GM23338 (cell line): ENCODE measurements at regions not wholly inside any gene's neighbourhood (a gene's known extent, or its start where the extent isn't known, plus 50 kb on each side); places are given as distances from the start of the nearest gene placed in this dataset.

ENCODE experiments used
- ATAC-seq: fragments of 200-7000 bp; cut with Tn5 transposase; 3 replicates; pipeline ENCODE4 v1.9.1; 2020
- DNase-seq: peaks from one replicate; pipeline ENCODE4 v3.0.0-alpha.2; 2015; ENCODE audit warnings: low spot score
- H2AFZ ChIP-seq: fragments of 200-600 bp; sonication (generic); 2 replicates; pipeline ENCODE4 v1.8.0; 2016; ENCODE audit warnings: antibody characterized with exemption, mild to moderate bottlenecking, moderate library complexity
- H3F3A ChIP-seq: fragments of 200-600 bp; sonication (generic); replicated peaks from 2 replicates; pipeline ENCODE4 v1.8.0; 2017; ENCODE audit warnings: antibody characterized with exemption, mixed run types, low read depth
- H3K27ac ChIP-seq: fragments of 200-600 bp; sonication (generic); 2 replicates; pipeline ENCODE4 v1.6.1; 2016; ENCODE audit warnings: low read depth
- H3K27me3 ChIP-seq: fragments of 200-600 bp; sonication (generic); 2 replicates; pipeline ENCODE4 v1.8.0; 2016; ENCODE audit warnings: mild to moderate bottlenecking, mixed run types, moderate library complexity; ENCODE audit not compliant: insufficient read depth
- H3K36me3 ChIP-seq: fragments of 200-600 bp; sonication (generic); 2 replicates; pipeline ENCODE4 v1.8.0; 2016; ENCODE audit warnings: mild to moderate bottlenecking; ENCODE audit not compliant: insufficient read depth
- H3K4me1 ChIP-seq: fragments of 200-600 bp; sonication (generic); 2 replicates; pipeline ENCODE4 v1.8.0; 2016; ENCODE audit warnings: mild to moderate bottlenecking, moderate library complexity; ENCODE audit not compliant: insufficient read depth
- H3K4me2 ChIP-seq: fragments of 200-600 bp; sonication (generic); 2 replicates; pipeline ENCODE4 v1.7.1; 2017; ENCODE audit warnings: mixed run types
- H3K4me3 ChIP-seq: fragments of 200-600 bp; sonication (generic); 2 replicates; pipeline ENCODE4 v1.6.1; 2016; ENCODE audit warnings: mixed run types
- H3K79me2 ChIP-seq: fragments of 200-600 bp; sonication (generic); replicated peaks from 2 replicates; pipeline ENCODE4 v1.8.0; 2017; ENCODE audit warnings: mild to moderate bottlenecking; ENCODE audit not compliant: insufficient read depth
- H3K9me2 ChIP-seq: fragments of 200-600 bp; sonication (generic); 2 replicates; pipeline ENCODE4 v1.8.0; 2017; ENCODE audit not compliant: insufficient read depth
- H4K20me1 ChIP-seq: fragments of 200-600 bp; sonication (generic); replicated peaks from 2 replicates; pipeline ENCODE4 v1.8.0; 2017; ENCODE audit warnings: mild to moderate bottlenecking; ENCODE audit not compliant: insufficient read depth
- H3K27ac Mint-ChIP-seq: 2 replicates; pipeline ENCODE4 v1.8.0; 2020; ENCODE audit warnings: inconsistent platforms, mild to moderate bottlenecking, moderate library complexity, mixed read lengths
- H3K27me3 Mint-ChIP-seq: 3 replicates; pipeline ENCODE4 v1.8.0; 2022; ENCODE audit warnings: low read depth, mild to moderate bottlenecking, moderate library complexity, mixed read lengths, inconsistent platforms; ENCODE audit not compliant: insufficient read depth, poor library complexity
- H3K36me3 Mint-ChIP-seq: 3 replicates; pipeline ENCODE4 v1.8.0; 2021; ENCODE audit warnings: low read depth, mild to moderate bottlenecking, inconsistent platforms, moderate library complexity, mixed read lengths
- H3K4me1 Mint-ChIP-seq: 3 replicates; pipeline ENCODE4 v1.8.0; 2020; ENCODE audit warnings: mild to moderate bottlenecking, inconsistent platforms, mixed read lengths
- H3K4me3 Mint-ChIP-seq: 3 replicates; pipeline ENCODE4 v1.8.0; 2021; ENCODE audit warnings: moderate library complexity, mild to moderate bottlenecking, inconsistent platforms, mixed read lengths
- H3K9me3 Mint-ChIP-seq: 3 replicates; pipeline ENCODE4 v1.8.0; 2020; ENCODE audit warnings: moderate library complexity, mild to moderate bottlenecking, inconsistent platforms, mixed read lengths
- CREB1 ChIP-seq: fragments of 250-450 bp; sonication (Bioruptor Pico); IDR thresholded peaks from 2 replicates; pipeline ENCODE4 v1.5.0; 2020; ENCODE audit warnings: low read depth, mild to moderate bottlenecking, moderate library complexity
- ETS1 ChIP-seq: IDR thresholded peaks from 2 replicates; pipeline ENCODE4 v1.6.1; 2016; ENCODE audit warnings: antibody characterized with exemption
- EZH2 ChIP-seq: fragments of 200-600 bp; sonication (generic); IDR thresholded peaks from one replicate; pipeline ENCODE4 v1.8.0; 2017; ENCODE audit warnings: antibody characterized with exemption, mild to moderate bottlenecking, low read depth; ENCODE audit not compliant: unreplicated experiment
- EZH2phosphoT487 ChIP-seq: fragments of 200-600 bp; sonication (generic); IDR thresholded peaks from one replicate; pipeline ENCODE4 v1.8.1; 2018; ENCODE audit warnings: antibody characterized with exemption; ENCODE audit not compliant: unreplicated experiment
- JUNB ChIP-seq: IDR thresholded peaks from one replicate; pipeline ENCODE4 v1.6.1; 2016; ENCODE audit warnings: antibody characterized with exemption; ENCODE audit not compliant: unreplicated experiment
- NANOG ChIP-seq: IDR thresholded peaks from 2 replicates; pipeline ENCODE4 v1.6.1; 2016; ENCODE audit warnings: antibody characterized with exemption, borderline replicate concordance
- POLR2AphosphoS5 ChIP-seq: IDR thresholded peaks from 2 replicates; pipeline ENCODE4 v1.6.1; 2016; ENCODE audit warnings: antibody characterized with exemption, low read depth
- REST ChIP-seq: IDR thresholded peaks from one replicate; pipeline ENCODE4 v1.6.1; 2018; ENCODE audit warnings: antibody characterized with exemption; ENCODE audit not compliant: unreplicated experiment
- STAT1 ChIP-seq: IDR thresholded peaks from one replicate; pipeline ENCODE4 v1.6.1; 2016; ENCODE audit warnings: antibody characterized with exemption; ENCODE audit not compliant: unreplicated experiment
- ZNF114 ChIP-seq: fragments of 250-450 bp; sonication (Bioruptor Pico); IDR thresholded peaks from 2 replicates; pipeline ENCODE4 v1.5.0; 2020; ENCODE audit warnings: mild to moderate bottlenecking, moderate library complexity
- ZNF331 ChIP-seq: fragments of 250-450 bp; sonication (Bioruptor Pico); IDR thresholded peaks from 2 replicates; pipeline ENCODE4 v1.5.0; 2020; ENCODE audit warnings: low read depth, mild to moderate bottlenecking, moderate library complexity
- TF ChIP-seq, protein P1 (sequence below), 2 experiments: fragments of 200-600 bp in 1 of 2; sonication (generic) in 1 of 2; conservative IDR thresholded peaks; 2 replicates each; pipeline versions ENCODE4 v1.5.1 to v1.6.1; 2016 to 2017; ENCODE audit warnings: antibody characterized with exemption in 2 of 2, low read depth in 2 of 2, mild to moderate bottlenecking in 2 of 2, moderate library complexity in 1 of 2

- DNase-seq = no peak
- Mint-ChIP-seq H3K27ac (no peak overlapping the region), H3K36me3 (no peaks in the 10 kb centered on the region), H3K27me3 (peaks cover 6% of the 10 kb centered on the region), H3K9me3 (no peaks in the 10 kb centered on the region; the same call in 2 of the 3 replicates), H3K4me1 (peaks cover 26% of the 10 kb centered on the region), H3K4me3 (no peak overlapping the region)
- no peaks in the 10 kb centered on the region for H3K27me3 ChIP-seq
- no peak for TF ChIP-seq ZNF114
- no peak for TF ChIP-seq CREB1 (CRISPR knock-in tag)
- TF ChIP-seq ZNF331 (CRISPR knock-in tag) = no peak
- TF ChIP-seq POLR2AphosphoS5 = no peak
- TF ChIP-seq, protein P1, sequence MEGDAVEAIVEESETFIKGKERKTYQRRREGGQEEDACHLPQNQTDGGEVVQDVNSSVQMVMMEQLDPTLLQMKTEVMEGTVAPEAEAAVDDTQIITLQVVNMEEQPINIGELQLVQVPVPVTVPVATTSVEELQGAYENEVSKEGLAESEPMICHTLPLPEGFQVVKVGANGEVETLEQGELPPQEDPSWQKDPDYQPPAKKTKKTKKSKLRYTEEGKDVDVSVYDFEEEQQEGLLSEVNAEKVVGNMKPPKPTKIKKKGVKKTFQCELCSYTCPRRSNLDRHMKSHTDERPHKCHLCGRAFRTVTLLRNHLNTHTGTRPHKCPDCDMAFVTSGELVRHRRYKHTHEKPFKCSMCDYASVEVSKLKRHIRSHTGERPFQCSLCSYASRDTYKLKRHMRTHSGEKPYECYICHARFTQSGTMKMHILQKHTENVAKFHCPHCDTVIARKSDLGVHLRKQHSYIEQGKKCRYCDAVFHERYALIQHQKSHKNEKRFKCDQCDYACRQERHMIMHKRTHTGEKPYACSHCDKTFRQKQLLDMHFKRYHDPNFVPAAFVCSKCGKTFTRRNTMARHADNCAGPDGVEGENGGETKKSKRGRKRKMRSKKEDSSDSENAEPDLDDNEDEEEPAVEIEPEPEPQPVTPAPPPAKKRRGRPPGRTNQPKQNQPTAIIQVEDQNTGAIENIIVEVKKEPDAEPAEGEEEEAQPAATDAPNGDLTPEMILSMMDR (conservative IDR thresholded peaks at IDR 0.05; ENCODE audit: low read depth in 2 of 2) = no peak
- no peak for TF ChIP-seq JUNB
- TF ChIP-seq NANOG = no peak
- TF ChIP-seq EZH2phosphoT487 = no peak
- TF ChIP-seq REST = no peak
- H3K4me1 ChIP-seq = peaks cover 22% of the 10 kb centered on the region
- ATAC-seq = no peak
- no peak overlapping the region for H3K27ac ChIP-seq
- peaks cover 3% of the 10 kb centered on the region; the same call in 1 of the 2 replicates for H3F3A ChIP-seq
- no peaks in the 10 kb centered on the region for H3K36me3 ChIP-seq
- no peaks in the 10 kb centered on the region for H4K20me1 ChIP-seq
- H2AFZ ChIP-seq = no peak overlapping the region
- 0 out of 2 replicates have a peak, but pooled peaks cover 6% of the 10 kb centered on the region for H3K9me2 ChIP-seq
- H3K4me2 ChIP-seq = no peak overlapping the region
- no peak overlapping the region for H3K4me3 ChIP-seq
- no peaks in the 10 kb centered on the region for H3K79me2 ChIP-seq
Observed at GRCh38 chr15:26197060-26197459, 333.9 kb upstream of the ATP10A start.

DNA sequence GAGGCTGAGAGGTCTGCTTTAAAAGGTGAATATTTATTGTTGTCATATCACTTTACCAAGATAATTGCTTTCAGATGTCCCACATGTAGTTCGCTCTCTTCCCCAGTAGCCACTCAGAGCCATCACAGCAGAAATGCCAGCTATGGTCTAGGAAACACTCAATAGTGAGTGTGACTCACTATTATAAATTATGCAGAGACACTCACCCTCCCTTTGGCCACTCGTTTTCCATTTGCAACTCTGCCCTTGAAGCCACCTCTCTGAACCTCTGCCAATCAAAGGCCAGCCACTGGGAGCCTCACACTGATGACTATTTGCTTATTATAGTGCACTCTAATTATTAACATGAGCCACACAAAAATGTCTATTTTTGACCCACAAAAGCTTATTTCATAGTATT is 328.1 kb upstream of the ATP10A start:
- Histone ChIP-seq H3K4me3 (no peak overlapping the region), H3K36me3 (no peaks in the 10 kb centered on the region), H2AFZ (no peak overlapping the region), H3K79me2 (no peaks in the 10 kb centered on the region), H3F3A (no peaks in the 10 kb centered on the region), H3K27ac (no peak overlapping the region), H3K4me1 (no peaks in the 10 kb centered on the region), H4K20me1 (no peaks in the 10 kb centered on the region), H3K4me2 (no peak overlapping the region), H3K27me3 (no peaks in the 10 kb centered on the region), H3K9me2 (no peaks in the 10 kb centered on the region)
- ATAC-seq (no peak), DNase-seq (no peak)
- no peak overlapping the region for H3K27ac Mint-ChIP-seq
- H3K36me3 Mint-ChIP-seq = peaks cover 4% of the 10 kb centered on the region; the same call in 1 of the 3 replicates
- no peaks in the 10 kb centered on the region for H3K27me3 Mint-ChIP-seq
- no peak overlapping the region for H3K4me3 Mint-ChIP-seq
- H3K9me3 Mint-ChIP-seq = peaks cover 10% of the 10 kb centered on the region; the same call in 1 of the 3 replicates
- peaks cover 16% of the 10 kb centered on the region for H3K4me1 Mint-ChIP-seq
- TF ChIP-seq ZNF331 (CRISPR knock-in tag) (no peak), ZNF114 (no peak), NANOG (no peak), JUNB (no peak), ETS1 (no peak), POLR2AphosphoS5 (no peak), STAT1 (no peak), EZH2 (no peak), EZH2phosphoT487 (no peak)
- TF ChIP-seq, protein P1 (conservative IDR thresholded peaks at IDR 0.05; ENCODE audit: low read depth in 2 of 2) = no peak
